GM19463 (cell line): ENCODE measurements at regions not wholly inside any gene's neighbourhood (a gene's known extent, or its start where the extent isn't known, plus 50 kb on each side); places are given as distances from the start of the nearest gene placed in this dataset.
"Not testable (repeated sequence)": the region's sequence is repeated elsewhere in the genome, so short reads cannot be mapped to it uniquely, and the experiment has no call there.

Source experiments
- ATAC-seq: cut with Tn5 transposase; IDR thresholded peaks from one replicate; pipeline ENCODE4 v1.9.1; 2021; ENCODE audit warnings: mild to moderate bottlenecking, moderate library complexity; ENCODE audit not compliant: unreplicated experiment

DNA sequence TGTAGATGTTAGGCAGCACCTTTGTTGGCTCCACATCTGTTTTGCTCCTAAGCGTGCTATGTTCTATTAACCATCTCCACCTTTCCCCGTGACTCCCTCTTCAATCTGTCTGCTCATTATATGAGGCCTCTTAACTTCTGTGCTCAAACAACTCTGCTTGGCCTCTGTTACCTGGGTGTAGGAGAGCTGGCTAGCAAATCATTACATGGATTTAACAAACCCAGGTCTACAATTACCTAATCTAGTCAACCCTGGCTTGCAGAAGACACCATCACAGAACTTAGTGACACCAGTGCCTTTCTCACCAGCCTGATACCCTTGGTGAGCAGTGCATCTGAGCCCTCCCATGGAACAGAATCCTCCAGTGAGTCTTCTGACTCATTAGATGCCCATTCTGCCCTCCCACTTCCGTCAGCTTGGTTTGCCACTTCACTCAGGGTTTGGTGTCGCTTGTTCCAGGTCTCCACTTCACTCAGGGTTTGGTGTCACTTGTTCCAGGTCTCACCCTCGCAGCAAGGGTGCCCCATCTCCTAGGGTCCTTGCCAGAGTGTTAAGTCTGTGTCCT lies 92.0 kb upstream of the KIF26B start:
- no peak for ATAC-seq

DNA sequence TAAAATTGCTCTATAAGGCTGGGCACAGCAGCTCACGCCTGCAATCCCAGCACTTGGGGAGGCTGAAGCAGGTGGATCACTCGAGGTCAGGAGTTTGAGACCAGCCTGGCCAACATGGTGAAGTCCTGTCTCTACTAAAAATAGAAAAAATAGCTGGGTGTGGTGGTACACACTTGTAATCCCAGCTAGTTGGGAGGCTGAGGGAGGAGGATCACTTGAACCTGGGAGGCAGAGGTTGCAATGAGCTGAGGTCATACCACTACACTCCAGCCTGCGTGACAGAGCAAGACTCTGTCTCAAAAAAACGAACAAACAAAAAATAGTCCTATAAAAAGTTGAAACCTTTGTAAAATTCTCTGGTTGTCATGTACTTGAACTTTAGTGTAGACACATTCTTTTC lies 93.0 kb upstream of the KIF26B start:
- not testable (repeated sequence) for ATAC-seq

DNA sequence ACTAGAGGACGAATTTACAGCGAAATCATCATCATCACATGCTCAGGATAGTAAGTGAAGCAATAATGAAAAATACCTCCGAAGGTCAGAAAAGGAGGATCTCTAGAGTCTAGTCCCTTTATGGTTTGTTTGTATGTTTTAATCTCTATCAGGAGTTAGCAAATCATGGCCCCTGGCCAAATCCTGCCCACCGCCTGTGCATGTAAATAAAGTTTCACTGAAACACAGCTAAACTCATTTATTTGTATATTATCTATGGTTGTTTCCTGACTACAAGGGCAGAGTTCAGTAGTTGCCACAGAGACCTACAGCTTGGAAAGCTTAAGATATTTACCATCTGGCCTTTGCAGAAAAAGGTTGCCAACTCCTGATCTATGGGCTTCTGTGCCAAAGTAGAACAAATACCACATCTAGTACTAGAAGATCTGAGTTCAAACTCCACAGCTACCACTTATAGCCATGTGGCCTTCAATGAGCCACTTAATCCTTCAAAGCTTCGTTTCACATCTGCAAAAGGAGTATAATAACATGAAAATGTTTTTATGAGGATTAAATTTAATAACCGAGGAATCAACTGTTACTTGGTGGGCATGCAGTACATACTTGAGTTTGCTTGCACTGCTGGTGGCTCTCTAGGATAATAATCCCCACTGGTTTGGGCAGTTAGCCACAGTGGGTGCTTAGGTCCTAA lies 94.0 kb upstream of the KIF26B start:
- no peak for ATAC-seq

DNA sequence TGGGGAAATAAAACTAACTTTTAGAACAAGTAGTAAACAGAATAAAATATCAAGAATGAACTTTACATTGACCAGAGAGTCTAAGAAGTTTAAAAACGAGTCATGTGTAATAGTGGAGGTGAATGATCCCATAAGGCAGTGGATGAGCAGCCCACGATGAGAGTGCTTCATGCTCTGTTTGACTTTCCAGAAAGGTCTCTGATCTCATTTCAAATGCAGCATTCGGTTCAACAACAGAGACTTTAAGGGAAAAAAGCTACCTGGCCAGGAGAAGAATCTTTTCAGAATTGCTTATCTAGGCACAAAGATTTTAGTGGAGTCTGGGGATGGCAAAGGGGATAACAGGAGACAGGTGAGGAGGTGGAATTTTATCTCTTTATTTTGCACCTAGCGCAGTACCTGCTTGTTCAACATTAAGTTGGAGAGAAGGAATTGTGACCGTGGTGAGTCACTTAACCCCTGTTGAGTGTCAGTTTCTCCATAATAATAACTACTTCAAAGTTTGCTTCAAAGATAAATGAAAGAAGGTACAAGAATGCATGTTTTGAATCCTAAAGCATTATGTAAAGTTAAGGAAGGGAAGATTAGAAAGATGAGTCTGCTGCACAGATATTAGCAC lies 94.9 kb upstream of the KIF26B start:
- ATAC-seq: no peak

DNA sequence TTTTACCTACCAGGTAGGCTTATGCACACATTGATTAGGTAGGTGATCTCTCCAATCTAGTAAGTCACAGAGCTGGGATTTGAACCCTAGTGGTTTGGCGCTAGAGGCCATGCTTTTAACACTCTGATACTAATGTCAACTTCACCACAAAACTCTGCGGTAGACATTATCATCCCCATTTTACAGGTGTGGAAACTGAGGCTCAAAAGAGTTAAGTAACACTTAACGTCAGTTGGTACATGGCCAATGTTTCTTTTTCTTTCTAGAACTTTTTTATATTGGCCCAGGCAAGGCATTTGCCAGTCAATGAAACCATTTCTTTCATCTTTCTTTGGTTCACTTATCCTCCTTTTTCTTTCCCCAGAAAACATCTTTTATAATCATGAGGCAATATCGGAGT lies 95.9 kb upstream of the KIF26B start:
- ATAC-seq: no peak

DNA sequence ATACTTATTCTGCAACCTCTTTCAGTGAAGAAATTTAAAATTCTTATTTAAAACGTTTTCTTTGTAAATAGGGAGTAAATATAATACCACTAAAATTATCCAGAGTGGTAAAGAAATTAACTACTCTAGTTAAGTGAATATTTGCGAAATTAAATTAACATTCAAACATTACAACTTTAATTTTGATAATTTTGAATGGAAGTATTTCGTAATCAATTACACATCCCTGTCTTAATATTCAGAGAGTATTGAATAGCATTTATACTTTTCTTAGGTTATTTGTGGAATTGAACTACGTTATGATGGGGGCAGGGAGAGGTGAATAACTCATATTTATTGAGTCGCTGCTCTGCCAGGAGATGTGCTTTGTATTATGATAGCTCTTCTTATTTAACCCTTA lies 96.3 kb upstream of the KIF26B start:
- no peak for ATAC-seq

DNA sequence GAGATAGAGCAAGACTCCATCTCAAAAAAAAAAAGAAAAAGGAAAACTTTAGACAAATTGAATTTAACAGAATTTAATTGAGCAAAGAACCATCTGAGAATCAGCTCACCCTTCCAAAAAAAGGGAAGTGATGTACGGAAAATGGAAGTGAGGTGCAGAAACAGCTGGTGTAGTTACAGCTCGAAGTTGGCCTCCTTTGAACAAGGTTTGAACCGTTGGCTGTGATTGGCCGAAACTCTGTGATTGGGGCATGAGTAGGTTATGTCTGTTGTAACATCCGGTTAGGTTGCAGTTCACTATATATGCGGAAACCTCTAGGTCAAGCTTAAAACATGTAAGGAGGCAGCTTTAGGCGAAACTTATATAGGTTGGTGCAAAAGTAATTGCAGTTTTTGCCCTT lies 97.9 kb upstream of the KIF26B start:
- ATAC-seq: no peak

DNA sequence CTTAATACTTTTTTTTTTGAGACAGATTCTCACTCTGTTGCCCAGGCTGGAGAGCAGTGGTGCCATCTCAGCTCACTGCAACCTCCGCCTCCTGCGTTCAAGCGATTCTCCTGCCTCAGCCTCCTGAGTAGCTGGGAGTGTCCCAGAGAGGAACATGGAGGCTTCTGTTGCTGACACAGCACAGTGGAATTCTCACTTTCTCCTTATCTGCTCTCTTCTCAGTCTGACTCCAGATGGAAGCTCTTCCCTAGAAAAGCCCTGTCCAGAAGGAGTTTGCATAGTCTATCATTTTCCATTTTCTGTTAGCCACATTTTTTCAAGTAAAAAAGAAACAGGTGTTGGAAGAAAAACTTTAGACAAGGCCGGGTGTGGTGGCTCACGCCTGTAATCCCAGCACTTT lies 98.5 kb upstream of the KIF26B start:
- not testable (repeated sequence) for ATAC-seq

DNA sequence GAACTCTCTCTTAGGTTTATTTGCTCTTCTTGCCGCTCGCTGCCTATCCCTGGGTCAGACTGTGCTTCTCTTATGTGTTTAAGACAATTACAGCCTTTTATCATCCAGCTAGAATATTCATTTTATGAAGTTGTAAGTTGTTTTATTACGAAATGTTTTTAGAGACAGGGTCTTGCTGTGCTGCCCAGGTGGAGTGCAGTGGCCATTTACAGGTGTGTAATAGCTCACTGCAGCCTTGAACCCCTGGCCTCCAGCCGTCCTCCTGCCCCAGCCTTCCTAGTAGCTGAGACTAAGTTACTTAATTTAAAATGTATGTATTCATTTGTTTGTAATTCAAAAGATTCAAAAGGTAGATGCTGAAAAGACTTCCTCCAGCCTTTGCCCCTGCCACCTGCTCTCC lies 99.0 kb upstream of the KIF26B start:
- no peak for ATAC-seq

DNA sequence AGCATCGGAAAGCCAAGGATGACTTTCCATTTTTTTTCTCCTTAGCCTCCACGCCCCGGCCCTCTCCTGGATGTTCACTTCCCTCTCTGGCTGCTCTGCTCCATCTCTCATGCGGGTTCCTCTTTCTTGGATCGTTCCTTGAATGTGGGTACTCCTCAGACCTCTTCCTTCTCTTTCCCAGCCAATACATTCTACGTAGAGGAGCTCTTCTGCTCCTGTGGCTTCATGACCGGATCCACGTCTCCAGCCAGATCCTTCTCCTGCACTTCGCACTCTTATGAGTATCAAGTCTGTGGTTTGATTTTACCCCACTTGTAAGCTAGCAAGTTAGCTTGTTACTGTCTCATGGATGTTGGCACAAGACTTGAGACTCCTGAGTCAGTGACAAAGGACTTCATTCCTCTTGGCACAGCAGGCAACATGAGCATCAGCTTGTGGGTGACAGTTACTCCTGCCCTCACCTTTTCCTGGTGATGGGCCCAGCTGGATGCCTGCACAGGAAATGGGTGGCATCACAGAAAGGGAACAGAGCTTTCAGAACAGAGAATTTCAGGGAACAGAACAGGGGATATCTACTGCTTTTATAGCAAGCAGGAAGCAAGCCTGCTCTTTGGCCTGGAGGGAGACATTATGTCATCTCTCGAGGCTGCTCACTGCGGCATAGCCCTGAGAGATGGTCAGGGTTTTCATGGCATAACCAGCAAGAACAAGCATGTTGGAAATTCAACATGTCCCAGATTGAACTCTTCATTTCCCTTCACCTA lies 100.1 kb upstream of the KIF26B start:
- no peak for ATAC-seq

DNA sequence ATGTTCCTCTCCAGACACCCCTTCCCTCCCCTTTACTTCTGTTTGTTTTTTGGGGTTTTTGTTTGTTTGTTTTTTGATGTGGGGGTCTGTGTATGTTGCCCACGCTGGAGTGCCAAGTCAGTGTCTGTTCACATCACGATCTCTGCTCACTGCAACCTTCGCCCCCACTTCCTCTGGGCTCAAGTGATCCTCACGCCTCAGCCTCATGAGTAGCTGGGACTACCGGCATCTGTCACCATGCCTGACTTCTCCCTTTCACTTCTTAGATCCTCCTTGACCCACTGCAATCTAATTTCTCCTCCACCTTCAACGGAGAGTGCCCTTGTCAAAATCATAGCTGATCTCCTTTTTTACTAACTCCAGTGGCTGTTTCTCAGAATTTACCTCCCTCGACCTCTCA lies 100.7 kb upstream of the KIF26B start:
- ATAC-seq: no peak

DNA sequence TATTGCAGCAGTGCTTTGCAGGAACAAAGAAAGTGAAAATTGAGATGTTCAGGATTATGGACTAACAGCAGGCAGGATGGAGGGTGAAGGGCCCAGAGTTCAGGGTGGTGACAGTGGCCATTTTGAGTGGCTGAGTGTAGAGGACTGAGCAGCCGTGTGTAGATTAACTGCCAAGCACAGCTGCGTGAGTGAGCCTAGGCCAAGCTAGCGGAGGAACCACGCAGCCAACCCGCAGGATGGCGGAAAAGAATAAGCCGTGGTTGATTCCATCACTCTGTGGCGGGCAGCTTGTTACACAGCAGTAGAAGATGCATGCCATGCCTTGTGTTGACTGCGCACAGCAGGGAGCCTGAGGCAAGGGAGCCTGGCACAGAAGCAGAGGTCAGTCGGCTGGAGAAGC lies 102.5 kb upstream of the KIF26B start:
- no peak for ATAC-seq

DNA sequence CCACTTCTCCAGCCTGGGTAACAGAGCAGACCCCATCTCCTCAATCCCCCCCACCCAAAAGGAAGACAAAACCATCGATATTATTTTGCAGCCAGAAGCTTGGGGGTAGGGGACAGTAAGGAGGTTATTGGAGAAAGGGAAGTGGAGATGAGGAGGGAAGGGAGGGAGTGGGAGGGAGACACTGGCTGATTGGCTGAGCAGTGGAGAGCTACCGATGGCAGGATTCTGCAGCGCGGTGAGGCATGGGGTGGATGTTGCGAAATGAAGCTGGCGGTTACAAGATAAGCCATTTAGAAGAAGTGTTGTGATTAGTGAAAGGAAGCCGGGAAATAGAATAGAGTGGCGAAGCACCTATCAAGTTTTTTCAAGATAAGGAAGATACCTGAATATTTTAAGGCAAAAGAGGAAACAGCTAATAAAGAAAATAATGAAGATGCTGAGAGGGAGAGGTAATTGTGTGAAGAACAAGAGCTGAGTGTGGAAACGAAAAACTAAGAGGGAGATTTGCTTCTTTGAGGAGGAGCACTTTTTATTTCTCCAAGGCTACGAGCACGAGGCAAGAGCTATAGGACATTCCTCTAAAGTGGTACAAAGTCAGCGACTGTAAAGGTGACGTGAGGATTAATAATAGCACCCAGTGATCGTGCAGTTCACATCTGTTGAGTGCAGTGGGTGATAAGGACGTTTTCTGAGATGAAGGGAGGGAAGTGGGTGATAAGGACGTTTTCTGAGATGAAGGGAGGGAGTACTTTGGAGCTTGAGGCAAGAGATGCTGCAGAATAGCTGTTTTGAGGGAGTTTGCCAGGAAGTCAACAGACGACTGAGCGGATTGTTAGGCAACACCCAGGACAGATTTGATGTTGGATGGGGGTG lies 103.2 kb upstream of the KIF26B start:
- ATAC-seq: no peak

DNA sequence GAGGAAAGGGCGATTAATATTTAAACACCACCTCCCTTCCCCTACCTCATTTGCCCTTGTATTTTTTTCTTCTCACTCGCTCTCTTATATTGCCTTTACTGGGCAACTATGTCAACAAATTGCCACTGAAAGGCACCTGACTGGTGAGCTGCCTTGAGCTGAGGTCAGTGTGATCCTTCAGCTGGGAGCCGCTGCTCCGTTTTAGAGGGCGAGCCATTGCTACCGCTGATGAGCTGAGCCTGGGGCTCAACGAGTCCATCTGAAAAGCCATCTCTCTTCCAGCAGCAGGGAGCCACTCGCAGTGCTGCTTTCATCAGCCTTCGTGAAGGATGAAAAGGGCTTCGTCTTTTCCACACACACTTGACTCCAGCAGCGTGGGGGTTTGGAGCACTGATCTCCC lies 108.0 kb upstream of the KIF26B start:
- no peak for ATAC-seq

DNA sequence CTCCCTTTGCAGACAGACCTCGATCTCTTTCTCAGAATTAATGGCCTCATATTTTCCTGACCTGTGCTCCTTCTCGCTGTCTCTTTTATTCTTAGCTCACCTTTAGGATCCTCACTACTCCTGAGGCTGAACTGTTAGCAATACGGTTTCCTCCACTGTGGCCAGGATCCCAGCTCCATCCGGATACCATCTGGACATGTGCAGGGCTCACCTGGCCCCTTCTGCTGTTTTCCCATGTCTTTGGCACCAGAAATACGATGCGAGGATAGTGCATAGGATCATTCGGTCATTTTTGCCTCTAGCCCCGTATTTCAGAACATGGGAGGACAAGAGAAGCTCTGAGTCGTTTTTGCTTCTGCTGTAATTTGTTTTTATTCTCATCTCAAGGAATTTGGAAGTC lies 108.5 kb upstream of the KIF26B start:
- ATAC-seq: no peak

DNA sequence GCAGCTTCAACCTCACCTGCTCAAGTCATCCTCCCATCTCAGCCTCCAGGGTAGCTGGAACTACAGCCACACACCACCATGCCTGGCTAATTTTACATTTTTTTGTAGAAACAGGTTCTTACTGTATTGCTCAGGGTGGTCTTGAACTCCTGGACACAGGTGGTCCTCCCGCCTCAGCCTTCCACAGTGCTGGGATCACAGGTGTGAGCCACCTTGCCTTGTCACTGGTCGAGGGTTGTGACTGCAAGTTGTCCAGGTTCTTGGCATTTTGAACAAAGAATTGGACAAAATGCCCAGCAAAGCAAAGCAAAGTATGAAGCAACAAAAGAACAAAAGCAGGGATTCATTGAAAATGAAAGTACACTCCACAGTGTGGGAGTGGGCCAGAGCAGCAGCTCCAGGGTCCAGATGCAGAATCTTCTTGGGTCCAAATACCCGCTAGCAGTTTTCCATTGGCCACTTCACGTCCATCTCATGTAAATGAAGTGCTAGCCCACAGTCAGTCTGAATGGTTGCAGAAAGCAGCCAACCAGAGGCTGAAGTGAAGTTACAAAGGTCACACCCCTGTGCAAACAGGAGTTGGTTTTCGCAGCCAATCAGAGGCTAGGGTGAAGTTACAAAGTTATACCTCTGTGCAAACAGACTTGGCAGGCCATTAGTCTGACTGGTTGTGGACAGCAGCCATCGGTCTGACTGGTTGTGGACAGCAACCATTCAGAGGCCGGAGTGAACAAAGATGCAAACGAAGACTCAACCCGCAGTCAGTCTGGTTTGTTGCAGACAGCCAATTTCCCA lies 109.5 kb upstream of the KIF26B start:
- no peak for ATAC-seq

DNA sequence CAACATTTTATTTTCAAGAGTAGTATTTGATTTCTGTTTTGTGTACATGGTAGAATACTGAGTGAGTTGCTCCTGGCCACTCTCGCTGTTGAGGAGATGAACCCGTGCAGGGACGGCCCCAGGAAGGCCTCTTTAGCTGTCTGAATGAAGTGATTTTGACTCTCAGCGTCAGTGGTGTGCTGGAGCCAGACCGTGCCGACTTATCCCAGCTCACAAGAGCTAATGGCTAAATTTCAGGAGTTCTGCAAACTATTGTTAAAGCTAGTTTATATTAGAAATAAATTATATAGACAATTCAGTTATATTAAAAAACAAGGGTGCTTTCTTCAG lies 111.2 kb upstream of the KIF26B start:
- no peak for ATAC-seq

DNA sequence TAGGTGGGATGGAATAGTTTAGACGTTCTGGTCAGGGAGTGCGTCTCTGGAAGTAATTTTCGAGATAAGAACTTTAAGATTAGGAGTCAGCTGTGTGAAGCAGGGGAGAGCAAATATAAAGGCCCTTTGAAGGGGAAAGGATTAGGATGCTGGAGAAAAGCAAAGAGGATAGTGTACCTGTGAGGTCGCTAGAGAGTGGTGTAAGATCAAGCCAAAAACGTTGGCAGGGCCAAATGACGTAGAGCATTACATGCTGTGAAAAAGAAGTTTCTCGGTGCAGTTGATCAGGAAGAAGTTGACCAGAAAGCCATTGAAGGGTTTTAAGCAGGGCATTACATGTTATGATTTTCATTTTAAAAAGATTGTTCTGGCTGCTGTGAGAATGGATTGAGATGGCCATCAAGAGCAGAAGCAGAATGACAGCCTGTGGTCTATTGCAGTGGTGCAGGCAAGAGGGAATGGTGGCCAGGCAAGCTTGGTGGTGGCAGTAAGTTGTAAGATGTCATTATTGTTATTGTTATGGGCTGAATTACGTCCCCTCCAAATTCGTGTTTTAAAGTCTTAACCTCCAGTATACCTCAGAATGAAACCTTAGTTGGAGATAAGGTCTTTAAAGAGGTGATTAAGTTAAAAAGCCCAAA lies 113.6 kb upstream of the KIF26B start:
- ATAC-seq: no peak

DNA sequence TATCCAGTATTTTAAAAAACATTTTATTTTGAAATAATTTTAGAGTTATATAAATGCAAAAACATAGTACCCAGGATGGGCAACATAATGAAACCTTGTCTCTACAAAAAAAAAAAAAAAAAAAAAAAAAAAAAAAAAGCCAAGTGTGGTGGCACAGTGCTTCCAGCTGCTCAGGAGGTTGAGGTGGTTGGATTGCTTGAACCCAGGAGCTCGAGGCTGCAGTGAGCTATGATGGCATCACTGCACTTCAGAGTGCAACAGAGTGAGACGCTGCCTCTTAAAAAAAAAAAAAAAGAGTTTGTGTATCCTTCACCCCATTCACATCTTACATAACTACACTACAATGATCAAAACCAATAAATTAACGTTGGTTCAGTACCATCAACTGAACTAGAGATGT lies 115.6 kb upstream of the KIF26B start:
- ATAC-seq: no peak

DNA sequence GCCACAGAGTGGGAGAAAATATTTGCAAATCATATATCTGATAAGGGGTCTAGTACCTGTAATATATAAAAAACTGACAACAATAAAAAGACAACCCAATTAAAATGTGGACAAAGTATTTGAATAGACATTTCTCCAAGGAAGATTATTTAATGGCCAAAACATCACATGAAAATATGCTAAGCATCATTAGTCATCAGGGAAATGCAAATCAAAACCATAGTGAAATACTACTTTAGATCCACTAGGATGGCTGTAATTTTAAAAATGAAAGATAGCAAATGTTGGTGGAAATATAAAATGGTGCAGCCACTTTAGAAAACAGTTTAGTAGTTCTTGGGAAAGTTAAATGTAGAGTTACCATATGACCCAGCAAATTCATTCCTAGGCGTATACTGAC lies 118.7 kb upstream of the KIF26B start:
- no peak for ATAC-seq
